ENCODE measurements at regions not wholly inside any gene's neighbourhood (a gene's known extent, or its start where the extent isn't known, plus 50 kb on each side); places are given as distances from the start of the nearest gene placed in this dataset.

GRCh38 chr3:6449099-6449498 is 411.8 kb upstream of the GRM7 start:
- no peak for TF ChIP-seq CTCF (CRISPR knock-in tag; IDR thresholded peaks at IDR 0.05)
- TF ChIP-seq SP2 (CRISPR knock-in tag; IDR thresholded peaks at IDR 0.05) = no peak
- TF ChIP-seq HCFC1 (IDR thresholded peaks at IDR 0.05; ENCODE audit: low read depth, low read length) = no peak
- no peak for TF ChIP-seq NCOA5 (CRISPR knock-in tag; IDR thresholded peaks at IDR 0.05)
